ENCODE measurements at regions not wholly inside any gene's neighbourhood (a gene's known extent, or its start where the extent isn't known, plus 50 kb on each side); places are given as distances from the start of the nearest gene placed in this dataset.

DNA sequence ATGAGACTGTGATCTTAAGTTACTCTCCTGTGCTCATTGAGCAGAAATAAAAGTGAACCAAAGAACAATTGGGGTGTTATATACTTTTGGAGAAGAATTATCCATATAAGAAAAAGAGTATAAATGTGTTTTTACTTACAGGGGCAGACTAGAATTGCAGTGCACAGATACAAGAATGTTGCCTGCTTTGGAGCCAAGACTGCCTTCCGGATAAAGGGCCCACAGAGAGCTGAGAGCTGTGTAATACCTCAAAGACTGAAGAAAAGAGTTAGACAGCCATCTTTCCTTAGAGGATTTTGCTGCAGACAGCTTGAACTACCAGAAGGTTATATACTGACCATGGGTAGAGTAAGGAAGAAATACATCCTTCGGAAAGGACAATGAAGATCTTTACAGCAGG is 1235.5 kb upstream of the CITED2 start:
- no peak for DNase-seq

DNA sequence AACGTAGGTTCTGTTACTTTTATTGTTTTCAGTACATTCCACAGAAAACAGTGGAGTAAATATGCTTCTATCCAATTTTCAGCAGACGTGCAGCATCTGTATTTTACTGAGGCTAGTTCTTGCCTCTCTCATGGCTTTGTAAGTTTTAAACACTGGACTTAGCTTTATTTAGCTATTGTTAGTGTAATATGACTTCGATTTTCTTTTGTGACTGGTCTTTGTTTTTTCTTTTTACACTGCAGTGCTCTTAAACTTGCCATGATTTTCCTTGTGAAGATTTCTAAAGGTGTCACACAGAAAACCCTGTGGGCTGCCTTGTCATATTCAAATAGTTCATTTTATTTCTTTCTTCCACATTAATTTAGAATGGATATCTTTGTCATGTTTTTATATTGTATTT is 1234.9 kb upstream of the CITED2 start:
- no peak for DNase-seq

DNA sequence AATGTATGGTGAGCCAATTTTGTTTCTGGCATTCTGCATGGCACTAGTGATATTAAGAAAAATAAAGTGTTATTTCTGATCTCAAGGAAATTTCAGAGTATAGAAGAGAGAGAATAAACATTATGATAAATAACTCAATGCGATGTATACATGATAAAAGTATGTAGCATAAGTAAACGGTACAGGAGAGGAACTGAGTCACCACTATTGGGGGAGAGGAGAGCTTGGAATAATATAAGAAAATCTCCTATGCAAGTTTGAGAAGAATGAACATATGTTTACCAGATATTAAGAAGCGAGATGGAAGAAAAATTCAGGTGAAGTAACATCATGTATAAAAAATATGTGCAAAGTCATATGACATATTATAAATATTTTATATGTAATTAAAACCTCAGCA is 1230.3 kb upstream of the CITED2 start:
- DNase-seq = no peak

DNA sequence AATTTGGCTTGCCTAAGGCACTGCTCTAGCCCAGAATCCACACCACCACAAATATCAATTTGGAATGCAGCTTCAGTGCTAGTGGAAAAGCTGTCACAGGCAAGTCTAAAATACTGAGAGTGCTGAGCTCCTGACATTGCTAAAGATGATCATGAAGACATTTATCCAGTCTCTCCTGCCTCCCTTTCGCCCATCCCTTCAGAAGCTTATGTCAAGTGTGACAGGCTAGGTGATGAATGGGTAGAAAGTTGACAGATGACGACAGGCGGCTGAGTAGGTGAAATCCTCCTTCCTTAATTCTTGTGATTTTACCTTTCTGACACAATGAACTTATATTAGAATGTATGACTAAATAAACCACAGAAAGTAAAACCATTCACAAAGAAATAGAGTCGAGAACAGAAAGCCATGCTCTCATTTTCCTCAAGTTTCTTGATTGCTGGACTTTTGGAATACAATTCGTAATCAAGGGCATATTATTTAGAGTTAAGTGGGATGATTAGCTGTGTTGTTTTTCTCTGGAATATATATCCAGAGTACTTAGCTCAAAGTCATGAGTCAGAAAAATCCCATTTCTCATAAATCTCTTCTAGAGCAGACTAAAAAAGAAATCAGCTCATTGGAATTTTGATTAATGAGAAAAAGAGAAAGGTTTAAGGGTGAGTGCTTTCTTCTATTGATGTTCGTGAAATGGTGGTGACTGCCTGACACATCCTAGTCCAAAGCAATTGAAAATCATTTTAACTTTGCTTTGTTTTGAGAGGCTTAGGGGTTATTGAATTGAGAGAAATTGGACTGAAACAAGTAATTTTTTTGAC is 1228.2 kb upstream of the CITED2 start:
- no peak for DNase-seq

DNA sequence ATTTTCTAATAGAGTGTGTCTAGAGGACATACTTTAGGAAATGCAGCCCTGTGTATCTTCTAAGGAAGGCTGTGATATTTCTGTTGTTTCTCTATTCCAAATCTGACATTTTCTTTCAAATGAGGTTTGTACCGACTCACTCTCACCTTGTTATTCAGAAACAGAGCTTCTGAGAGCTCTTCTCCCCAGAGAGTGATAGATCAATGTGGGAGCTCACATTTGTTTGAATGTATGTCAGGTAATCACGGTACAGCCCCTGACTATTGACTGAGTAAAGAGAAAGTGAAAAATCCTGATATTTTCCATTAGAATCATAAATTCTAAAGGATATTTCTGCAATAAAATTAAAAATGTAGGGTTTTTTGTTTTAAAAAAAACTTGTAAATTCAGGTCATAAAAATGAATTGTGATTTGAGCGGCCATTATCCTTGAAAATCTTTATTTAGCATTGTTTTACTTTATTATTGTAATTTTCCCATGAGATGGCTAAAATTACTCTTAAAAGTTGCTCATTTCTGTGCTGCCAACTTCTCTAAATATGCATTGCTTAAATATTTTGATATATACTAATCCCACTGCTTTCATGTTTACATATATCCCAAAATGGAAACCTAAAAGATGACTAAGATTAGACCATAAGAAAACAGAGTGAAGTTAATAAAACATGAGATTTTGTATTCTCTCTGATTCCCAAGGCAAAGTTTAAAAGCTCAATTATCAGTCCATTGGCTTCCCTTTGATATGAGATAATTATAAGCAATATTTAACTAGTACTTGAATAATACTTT is 1226.8 kb upstream of the CITED2 start:
- no peak for DNase-seq

DNA sequence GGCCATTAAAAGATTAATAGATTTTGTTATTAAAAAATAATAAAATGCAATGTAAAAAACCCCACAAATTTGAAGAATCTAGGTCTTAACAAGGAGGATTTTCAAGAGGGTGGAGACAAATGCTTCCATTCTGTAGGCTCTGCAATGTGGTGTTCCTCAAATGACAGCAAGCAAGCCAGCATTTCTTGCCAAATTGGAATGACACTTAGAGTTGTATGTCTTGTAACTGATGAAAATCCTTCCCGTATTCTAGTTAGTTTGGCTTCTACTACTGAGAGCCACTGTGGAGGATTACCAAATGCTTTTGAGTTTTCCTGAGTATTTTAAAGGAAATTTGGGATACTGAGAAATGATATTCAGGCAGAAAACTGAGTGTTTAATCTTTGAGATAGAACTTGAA is 1225.5 kb upstream of the CITED2 start:
- DNase-seq = no peak

DNA sequence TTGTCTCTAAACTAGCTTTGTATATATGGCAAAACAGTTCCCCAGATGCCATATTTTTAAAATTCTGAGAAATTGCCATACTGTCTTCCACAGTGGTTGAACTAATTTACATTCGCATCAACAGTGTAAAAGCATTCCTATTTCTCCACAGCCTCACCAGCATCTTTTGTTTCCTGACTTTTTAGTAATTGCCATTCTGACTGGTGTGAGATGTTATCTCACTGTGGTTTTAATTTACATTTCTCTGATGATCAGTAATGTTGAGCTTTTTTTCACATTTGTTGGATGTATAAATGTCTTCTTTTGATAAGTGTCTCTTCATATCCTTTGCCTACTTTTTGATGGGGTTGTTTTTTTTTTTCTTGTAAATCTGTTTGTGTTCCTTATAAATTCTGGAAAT is 1222.7 kb upstream of the CITED2 start:
- no peak for DNase-seq

DNA sequence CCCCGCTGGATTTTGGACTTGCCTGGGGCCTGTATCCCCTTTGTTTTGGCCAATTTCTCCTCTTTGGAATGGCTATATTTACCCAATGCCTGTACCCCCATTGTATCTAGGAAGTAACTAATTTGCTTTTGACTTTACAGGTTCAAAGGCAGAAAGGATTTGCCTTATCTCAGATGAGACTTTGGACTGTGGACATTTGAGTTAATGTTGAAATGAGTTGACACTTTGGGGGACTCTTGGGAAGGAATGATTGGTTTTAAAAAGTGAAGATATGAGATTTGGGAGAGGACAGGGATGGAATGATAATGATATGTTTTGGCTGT is 1220.3 kb upstream of the CITED2 start:
- DNase-seq = no peak

DNA sequence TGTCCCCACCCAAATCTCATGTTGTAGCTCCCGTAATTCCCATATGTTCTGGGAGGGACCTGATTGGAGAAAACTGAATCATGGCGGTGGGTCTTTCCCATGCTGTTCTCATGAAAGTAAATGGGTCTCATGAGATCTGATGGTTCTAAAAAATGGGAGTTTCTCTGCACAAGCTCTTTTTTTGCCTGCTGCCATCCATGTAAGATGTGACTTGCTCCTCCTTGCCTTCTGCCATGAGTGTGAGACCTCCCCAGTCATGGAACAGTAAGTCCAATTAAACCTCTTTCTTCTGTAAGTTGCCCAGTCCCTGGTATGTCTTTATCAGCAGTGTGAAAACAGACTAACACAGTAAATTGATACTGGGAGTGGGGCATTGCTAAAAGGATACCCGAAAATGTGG is 1218.4 kb upstream of the CITED2 start:
- DNase-seq = no peak

DNA sequence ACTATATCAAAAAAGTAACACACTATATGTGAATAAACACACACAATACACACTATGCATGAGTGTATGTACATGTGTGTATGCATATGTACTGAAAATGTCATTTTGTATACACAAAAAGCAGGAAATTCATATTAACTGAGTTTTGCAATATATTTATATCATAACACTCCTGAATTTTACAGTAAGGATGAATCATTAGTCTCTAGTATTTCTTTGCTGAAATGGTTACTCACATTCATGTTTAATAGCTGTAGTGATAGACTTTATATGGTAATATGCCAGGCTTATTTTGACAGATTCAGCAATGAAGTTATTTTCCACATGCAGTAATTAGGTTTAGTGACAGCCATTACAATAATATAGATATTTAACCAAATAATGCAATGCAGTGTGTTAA is 1216.2 kb upstream of the CITED2 start:
- DNase-seq = no peak

DNA sequence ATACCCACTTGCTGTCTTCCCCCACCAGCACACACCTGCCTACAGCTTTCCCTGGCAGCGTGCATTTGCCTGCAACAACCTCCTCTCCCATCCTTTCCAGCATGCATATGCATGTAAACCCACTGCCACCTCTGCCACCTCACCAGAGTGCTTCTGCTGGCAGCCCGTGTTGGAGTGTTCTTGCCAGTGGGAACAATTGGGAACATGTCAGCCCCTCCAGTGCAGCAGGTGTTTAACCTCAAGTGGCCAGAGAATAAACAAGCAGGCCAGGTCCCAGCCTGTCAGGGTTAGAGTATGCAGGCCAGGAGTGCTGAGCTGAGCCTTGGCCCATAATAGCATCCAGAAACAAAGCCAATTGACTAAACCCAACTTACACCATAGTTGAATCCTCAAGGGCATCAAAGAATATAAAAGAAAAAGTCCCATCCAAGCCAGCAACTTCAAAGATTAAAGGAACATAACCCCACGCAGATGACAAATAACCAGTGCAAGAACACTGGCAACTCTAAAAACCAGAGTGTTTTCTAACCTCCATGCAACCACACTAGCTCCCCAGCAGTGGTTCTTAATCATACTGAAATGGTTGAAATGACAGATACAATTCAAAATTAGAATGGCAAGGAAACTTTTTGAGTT is 1212.1 kb upstream of the CITED2 start:
- DNase-seq = no peak

DNA sequence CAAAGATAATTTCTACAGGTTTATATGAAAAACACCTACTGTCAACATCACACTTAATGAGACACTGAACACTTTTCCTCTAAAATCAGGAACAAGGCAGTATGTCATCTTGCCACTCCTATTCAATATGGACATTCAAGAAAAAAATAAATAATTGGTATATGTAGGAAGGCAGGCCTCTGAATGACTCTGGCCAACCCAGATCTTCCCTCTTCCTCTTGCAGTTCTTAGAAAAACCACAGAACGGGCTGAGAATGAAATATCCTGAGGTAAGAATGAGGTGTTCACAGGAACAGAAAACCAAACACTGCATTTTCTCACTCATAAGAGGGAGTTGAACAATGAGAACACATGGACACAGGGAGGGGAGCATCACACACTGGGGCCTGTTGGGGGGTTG is 1207.2 kb upstream of the CITED2 start:
- no peak for DNase-seq

DNA sequence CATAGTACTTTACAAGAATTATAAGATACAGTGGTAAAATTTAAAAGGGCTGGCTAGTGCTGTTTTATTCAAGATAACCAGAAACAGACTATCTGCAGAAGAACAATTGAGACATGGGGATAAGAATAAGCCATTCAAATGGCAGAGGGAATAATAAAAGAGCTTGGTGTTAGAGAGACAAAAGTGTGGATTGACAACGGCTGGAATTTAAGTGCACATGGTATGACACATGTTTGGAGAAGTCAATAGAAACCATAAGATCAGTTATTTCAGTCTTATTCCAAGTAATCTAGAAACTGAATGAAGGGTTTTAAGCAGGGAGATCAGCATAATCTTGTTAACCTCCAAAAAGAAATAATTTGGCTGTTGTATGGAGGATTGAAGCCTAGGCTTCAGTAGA is 1205.5 kb upstream of the CITED2 start:
- no peak for DNase-seq

DNA sequence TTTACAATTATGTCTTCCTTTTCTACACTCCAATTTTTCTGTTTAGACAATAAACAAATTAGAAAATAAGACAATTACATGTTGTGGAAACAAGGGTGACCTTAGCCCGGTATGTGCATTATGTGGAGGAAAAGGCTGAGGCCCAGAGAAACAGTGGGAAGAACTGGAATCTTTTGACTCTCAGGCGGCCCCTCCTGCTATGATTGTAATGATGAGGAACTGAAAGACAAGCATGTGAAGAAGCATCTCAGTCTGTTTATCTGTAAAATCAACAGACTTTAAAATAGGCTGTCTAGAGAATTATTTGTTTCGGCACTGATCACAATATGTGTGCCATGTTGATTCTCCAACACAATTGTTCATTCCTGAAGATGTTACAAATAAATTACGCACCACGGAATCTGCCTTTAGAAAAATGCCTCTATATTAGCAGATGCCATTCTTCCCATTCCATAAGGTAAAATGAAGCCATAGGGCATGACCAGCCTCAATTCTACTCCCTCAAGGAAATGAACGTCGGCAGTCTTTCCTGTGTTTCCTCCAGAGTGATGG is 1201.6 kb upstream of the CITED2 start:
- no peak for DNase-seq

DNA sequence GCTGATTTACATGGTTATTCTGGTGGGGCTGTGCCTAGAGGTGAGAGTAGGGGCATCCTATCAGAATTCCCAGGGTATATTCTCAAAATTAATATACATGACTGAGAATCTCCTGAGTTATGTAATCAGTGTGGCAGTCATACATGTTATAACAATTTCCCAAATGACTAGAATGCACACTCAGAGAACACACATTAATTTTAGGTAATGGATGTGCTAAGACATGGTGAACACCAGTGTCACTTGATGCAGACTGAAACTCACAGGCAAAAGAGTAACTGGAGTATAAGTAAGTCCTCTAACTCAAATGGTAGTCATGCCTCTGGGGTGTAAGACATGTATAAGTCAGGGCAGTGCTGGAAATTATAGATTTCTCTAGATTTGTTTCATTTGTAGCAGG is 1198.4 kb upstream of the CITED2 start:
- no peak for DNase-seq

DNA sequence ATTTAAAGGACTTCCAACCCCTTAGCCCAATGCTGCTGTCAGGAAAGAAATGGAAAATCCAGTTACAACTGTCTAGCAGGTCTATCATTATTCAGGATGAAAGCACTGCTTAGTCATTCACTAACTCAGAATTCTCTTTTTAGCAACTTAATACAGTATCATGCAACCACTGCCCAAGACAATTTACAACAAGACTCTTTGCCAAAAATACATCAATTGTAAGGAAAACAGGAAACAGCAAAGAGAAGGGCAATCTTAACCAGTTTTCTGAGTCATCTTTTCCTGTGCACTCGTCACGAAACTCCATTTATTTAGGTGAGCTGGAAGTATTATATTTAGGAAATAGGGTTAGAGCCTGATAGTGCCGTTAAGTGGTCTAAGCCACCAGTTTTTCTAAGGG is 1197.7 kb upstream of the CITED2 start:
- DNase-seq = no peak

DNA sequence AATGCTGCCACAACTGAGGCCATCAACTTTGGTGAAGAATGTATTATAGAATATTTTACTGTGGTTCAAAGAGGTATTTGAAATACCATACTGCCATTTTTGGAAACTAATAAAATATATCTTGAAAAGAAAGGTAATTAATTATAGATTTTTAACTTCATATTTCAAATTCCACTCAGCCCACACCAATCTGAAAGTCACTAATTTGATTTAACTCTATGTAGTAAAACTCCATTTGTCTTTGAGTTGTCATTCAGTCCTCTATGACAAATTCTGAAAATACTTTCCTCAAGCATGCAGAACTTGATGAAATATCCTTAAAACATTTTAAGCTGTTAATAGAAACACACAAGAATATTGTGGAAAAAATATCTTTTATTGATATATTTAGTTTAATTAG is 1196.7 kb upstream of the CITED2 start:
- no peak for DNase-seq

DNA sequence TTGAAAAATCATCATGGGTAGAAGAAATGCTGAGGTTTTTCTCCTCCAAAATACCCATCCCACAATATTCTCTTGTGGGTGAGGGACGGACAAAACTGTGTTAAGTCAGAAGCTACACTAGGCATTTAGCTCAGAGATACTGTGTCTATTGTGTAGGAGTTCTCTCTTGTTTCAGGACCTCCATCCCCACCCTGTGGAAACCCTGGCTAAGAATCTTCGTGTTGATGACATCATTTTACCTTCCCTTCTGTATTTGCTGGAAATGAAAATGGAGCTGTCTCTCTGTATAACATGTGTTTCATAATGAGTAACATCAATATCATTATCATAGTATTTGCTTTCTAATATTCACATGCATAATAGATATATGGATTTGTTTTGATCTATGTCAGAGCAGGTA is 1193.0 kb upstream of the CITED2 start:
- no peak for DNase-seq

DNA sequence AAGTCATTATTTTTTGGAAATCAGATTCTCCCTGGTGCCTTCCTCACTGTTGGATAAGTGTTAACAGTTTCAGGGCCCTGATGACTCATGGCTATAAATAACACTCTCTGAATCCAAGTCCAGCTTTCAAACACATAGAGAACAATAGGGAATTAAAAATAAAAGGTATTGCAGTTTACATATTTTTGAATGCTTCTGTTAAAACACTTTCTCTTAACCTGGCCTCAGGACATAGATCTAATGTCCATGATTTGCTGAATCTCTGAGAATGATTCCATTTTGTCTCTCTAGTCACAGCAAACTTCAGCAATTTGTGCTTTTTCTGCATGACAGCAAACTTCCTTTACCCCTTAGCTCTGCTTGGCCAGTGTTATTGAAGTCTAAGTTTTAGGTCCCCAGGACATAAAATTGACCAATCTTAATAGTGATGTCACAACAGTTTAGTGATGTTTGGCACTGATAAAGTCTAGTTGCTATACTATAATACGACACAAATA is 1192.4 kb upstream of the CITED2 start:
- no peak for DNase-seq

DNA sequence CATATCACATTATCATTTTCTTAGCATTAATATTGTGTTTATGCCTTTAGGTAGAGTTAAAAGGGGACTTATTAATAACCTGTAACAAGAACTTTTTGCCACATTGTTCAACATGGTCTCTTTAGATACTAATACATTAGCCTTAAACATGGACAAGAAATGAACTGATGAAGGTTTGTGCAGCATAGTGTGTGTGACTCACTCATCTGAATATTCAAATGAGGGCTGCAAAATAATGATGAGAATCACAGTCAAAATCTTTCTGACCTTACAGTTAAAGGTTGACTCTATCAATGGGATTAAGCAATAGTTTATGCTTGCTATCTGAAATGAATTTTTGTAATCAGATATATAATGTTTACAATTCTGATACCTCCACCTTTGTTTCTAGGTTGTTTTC is 1189.3 kb upstream of the CITED2 start:
- DNase-seq = no peak

DNA sequence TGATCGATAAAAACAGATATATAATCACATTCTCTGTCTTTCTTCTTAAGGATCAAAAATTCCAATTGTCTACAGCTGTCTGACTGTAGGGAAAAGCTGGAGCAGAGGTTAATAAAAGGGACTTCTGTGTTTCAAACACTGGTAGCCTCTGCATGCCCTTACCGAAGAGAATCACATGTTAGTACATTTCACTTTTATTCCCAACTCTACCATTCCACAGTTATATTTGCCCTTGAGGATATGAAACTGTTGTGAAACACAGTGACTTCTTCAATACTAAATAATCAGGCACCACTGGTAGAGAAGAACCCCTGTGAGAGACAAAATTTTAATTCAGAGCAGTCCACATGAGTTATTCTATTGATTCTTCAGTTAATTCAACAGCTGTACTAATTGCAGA is 1187.3 kb upstream of the CITED2 start:
- no peak for DNase-seq

DNA sequence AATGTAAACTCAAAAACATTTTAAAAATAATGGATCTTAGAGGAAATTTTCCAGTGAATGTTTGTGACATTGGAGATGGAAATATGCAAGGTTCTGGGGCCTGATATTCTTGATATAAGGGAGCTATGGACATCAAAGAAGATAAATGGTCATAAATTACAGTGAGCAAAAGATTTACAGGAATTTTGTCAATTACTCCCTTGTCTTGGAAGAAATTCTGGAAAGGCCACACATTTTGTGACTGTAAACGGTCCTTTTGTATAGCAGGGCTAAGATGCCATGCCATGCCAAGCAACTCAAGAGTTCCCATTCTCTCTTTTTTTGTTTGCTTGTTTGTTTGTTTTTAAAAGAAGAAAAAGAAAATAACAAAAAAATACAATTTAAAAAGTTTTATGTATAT is 1186.2 kb upstream of the CITED2 start:
- no peak for DNase-seq

DNA sequence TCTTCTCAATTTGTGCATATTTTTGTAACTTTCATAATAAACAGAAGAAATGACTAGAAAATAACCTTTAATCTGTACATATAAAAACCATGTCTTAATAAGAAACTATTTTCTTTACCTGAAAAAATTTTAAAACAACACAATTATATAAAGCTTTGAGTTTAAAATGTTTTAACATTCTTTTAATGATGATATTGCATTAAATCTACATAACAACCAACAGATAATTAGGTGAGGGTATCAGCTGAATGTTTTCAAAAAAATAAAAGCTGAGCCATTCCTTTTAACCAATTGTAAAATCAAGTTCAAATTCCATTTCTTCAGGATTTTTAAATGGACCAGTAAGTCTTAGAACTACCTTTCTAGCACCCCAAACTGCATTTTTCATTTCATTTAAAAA is 1185.0 kb upstream of the CITED2 start:
- no peak for DNase-seq

DNA sequence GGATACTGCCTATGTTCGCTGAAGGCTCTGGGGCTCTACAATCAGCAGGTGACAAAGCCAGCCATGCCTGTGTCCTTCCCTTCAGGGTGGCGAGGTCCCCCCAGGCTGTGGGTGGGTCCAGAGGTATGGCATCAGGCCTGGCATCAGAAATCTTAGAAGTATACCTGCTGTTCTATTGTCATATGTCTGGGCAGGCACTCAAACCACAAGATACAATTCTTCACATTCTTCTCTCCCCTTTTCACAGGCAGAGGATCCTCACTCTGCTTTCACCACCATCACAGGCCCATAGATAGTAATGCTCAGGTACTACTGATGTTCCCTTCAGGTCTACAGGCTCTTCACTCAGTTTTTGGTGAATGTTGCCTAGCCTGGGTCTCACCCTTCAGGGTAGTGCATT is 1180.0 kb upstream of the CITED2 start:
- DNase-seq = no peak
